ENCODE measurements at regions not wholly inside any gene's neighbourhood (a gene's known extent, or its start where the extent isn't known, plus 50 kb on each side); places are given as distances from the start of the nearest gene placed in this dataset.

GRCh38 chrX:82782014-82782413 lies 726.1 kb upstream of the POU3F4 start:
- TF ChIP-seq CTCF (IDR thresholded peaks at IDR 0.05) (no peak), ZFX (IDR thresholded peaks at IDR 0.05; ENCODE audit: borderline replicate concordance) (no peak)
